AG04449 (cell line): ENCODE measurements at regions not wholly inside any gene's neighbourhood (a gene's known extent, or its start where the extent isn't known, plus 50 kb on each side); places are given as distances from the start of the nearest gene placed in this dataset.

ENCODE experiments used
- CTCF ChIA-PET: fragments of 350-600 bp; formaldehyde crosslinking; extraction: SDS; loops from one replicate; lab custom pipeline; 2021; ENCODE audit warnings: antibody characterized with exemption; lab: Yijun Ruan, JAX
- POLR2A ChIA-PET: fragments of 400-600, 350-600 bp; formaldehyde crosslinking; extraction: SDS; loops from one replicate; lab custom pipeline; 2020; ENCODE audit warnings: antibody characterized with exemption, inconsistent platforms; lab: Yijun Ruan, JAX
- DNase-seq: peaks from one replicate; pipeline ENCODE4 v3.0.0-alpha.2; 2010; ENCODE audit warnings: low read depth, low spot score
- H3K4me3 ChIP-seq: 2 replicates; pipeline ENCODE4 v1.5.1; 2011; ENCODE audit warnings: low read depth, mild to moderate bottlenecking, control low read depth, low read length
- CTCF ChIP-seq: IDR thresholded peaks from one replicate; pipeline ENCODE4 v1.5.1; 2011; ENCODE audit warnings: mild to moderate bottlenecking, moderate library complexity, low read length, control low read depth, inconsistent platforms; ENCODE audit not compliant: insufficient read depth; ENCODE audit errors: missing control alignments

DNA sequence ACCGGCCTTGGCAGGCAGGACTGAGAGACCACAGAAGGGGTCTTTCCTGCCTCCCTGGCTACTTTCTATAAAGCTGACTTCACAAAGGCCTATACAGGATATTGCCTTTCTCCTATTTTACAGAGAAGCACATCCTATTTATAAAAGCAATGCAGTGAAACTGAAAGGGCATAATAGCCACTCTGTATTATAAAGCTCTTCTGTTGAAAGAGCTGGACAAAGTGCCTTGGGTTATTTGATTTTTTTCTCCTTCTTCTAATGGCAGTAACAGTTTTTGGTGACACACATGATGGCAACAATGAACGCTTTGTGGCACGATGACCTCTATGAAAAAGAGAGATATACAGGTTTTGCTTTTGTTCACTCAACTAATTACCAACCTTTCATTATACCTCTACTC lies 281.1 kb downstream of the ZNF516 start:
- H3K4me3 ChIP-seq: no peak overlapping the region
- CTCF ChIA-PET: no interaction called here
- POLR2A ChIA-PET: no interaction called here
- no peak for DNase-seq
- TF ChIP-seq CTCF: no peak

DNA sequence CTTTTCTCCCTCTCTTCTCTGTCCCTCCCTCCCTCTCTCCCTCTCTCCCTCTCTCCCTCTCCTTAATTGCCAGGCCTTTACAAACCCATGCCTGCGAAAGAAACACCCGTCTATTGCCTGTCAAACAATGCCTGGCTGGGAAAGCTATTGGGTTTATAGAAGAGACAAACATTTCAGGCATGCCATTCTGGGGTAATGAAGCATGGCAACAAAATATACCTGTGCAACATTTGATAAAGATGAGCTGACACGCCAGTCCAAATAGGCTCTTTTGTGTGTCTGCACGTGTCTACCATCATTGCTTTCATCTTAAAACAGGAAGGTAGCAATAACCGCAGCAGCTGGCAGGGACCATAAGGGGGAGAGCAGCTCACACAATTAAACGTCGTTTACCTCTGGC lies 282.1 kb downstream of the ZNF516 start:
- DNase-seq: no peak
- CTCF ChIA-PET: no interaction called here
- TF ChIP-seq CTCF: no peak
- H3K4me3 ChIP-seq: no peak overlapping the region
- POLR2A ChIA-PET: no interaction called here

- POLR2A ChIA-PET: no interaction called here
- H3K4me3 ChIP-seq: no peak overlapping the region
- no peak for TF ChIP-seq CTCF
- CTCF ChIA-PET: no interaction called here
- peak; percentile 4 for DNase-seq
Observed at GRCh38 chr18:76209597-76209996, 285.4 kb downstream of the ZNF516 start.

DNA sequence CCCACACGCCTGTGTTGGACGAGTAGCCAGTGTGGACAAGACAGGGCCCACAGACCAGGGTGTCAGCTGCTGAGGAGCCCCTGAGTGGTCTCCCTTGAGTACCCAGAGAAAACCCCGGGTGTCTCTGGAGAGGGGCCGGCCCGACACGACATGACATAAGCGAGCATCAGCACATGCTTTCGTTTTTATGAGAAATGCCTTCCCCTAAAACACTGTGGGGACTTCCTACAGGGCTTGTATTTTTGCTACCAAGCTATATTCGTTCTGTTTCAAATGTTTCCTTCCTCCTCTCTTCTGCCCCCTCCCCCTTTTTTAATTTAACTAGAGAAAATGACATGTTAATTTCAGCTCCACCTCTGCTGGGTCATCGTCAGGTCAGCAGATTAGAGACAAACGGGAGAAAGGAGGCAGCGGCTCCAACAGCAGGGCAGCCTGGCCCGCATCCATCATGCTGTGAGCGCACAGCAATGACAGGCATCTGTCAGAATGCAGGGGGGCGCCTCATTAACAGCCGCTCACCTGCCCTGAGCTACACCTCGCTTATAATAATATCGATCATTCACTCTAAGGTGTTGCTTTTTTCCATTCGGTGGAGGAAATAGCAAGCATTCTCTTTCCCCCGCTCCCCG lies 286.2 kb downstream of the ZNF516 start:
- ChIA-PET CTCF (interaction anchor here (1.1 kb wide), 1 partner anchor 48 kb away, joined by 3 read pairs; no protein-coding TSS in a partner anchor), POLR2A (no interaction called here)
- peak overlapping the region; percentile 23 for H3K4me3 ChIP-seq
- DNase-seq: no peak
- TF ChIP-seq CTCF: no peak

DNA sequence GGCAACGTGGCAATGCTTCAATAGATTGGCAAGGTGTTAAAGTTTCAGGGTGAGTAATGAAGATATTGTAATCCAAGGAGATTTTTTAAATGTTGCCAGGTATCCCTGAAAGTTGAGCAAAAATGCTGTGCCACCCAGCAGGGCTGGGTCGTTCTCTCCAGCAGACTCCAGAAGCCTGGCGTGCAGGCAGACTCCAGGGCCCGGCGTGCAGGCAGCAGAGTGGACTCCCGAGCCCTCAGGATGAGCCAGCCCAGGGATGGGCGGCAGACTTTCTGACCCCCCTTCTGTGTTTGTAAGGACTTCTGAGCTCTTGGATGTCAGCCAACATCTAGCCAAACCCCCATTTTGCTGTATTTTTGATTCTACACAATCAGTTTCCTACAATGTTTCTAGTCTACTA lies 289.1 kb downstream of the ZNF516 start:
- no peak for TF ChIP-seq CTCF
- no peak for DNase-seq
- H3K4me3 ChIP-seq: no peak overlapping the region
- ChIA-PET POLR2A (no interaction called here), CTCF (no interaction called here)

DNA sequence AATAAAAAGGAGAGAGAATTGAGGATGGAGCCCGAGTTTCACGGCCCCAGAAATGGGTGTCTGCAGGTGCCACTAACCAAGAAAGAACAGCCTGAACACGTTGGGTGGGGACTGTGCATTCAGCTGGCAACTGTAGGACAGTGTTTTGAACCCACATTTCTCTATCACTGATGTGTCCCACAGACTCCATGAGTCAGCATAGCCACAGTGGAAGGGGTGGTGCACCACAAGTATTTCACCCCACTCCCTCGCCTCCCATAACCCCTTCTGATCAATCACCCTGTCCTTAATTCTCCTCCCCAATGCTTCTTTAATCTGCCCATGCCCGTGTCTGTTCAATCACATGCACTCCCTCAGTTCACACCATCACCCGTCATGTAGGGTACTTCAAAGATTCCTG lies 291.5 kb downstream of the ZNF516 start:
- TF ChIP-seq CTCF: no peak
- POLR2A ChIA-PET: no interaction called here
- DNase-seq: no peak
- H3K4me3 ChIP-seq: no peak overlapping the region
- CTCF ChIA-PET: no interaction called here
